H54 (cell line): ENCODE measurements at regions not wholly inside any gene's neighbourhood (a gene's known extent, or its start where the extent isn't known, plus 50 kb on each side); places are given as distances from the start of the nearest gene placed in this dataset.

ENCODE experiments used
- DNase-seq: peaks from one replicate; pipeline ENCODE4 v3.0.0; 2011; ENCODE audit warnings: low spot score, mixed read lengths; ENCODE audit not compliant: insufficient read length
- FAIRE-seq: peaks from 3 replicates; lab custom pipeline; 2011; peaks lifted over from hg19 to GRCh38; lab: Jason Lieb, UNC
- POLR2A ChIP-seq: IDR thresholded peaks from 2 replicates; pipeline ENCODE4 v1.6.1; 2011; ENCODE audit warnings: low read depth, mild to moderate bottlenecking, low read length

GRCh38 chr10:58968389-58968755 is 208.1 kb upstream of the PHYHIPL start:
- DNase-seq, result no peak
- FAIRE-seq, result no peak
- no peak for TF ChIP-seq POLR2A

GRCh38 chr10:58969576-58969975 is 206.9 kb upstream of the PHYHIPL start:
- DNase-seq (no peak), FAIRE-seq (no peak)
- TF ChIP-seq POLR2A, result no peak

- FAIRE-seq, result no peak
- no peak for DNase-seq
- TF ChIP-seq POLR2A, result no peak
Observed at GRCh38 chr10:58970160-58970915, 206.1 kb upstream of the PHYHIPL start.

GRCh38 chr10:58971211-58971610 is 205.2 kb upstream of the PHYHIPL start:
- DNase-seq (no peak), FAIRE-seq (no peak)
- no peak for TF ChIP-seq POLR2A

GRCh38 chr10:58971796-58972491 is 204.5 kb upstream of the PHYHIPL start:
- DNase-seq, result no peak
- FAIRE-seq, result no peak
- no peak for TF ChIP-seq POLR2A

GRCh38 chr10:58972576-58973234 is 203.7 kb upstream of the PHYHIPL start:
- no peak for TF ChIP-seq POLR2A
- no peak for FAIRE-seq

GRCh38 chr10:58973235-58973595 is 203.2 kb upstream of the PHYHIPL start:
- FAIRE-seq, result no peak
- no peak for TF ChIP-seq POLR2A

More at GRCh38 chr10:58972576-58973234, 203.7 kb upstream of the PHYHIPL start:
- no peak for DNase-seq

GRCh38 chr10:58976254-58976653 is 200.2 kb upstream of the PHYHIPL start:
- FAIRE-seq (peak; percentile 23), DNase-seq (no peak)

More at GRCh38 chr10:58973235-58973595, 203.2 kb upstream of the PHYHIPL start:
- DNase-seq, result no peak

GRCh38 chr10:58979711-58980110 is 196.7 kb upstream of the PHYHIPL start:
- no peak for TF ChIP-seq POLR2A
- DNase-seq (no peak), FAIRE-seq (peak; percentile 36)

More at GRCh38 chr10:58976254-58976653, 200.2 kb upstream of the PHYHIPL start:
- TF ChIP-seq POLR2A, result no peak

GRCh38 chr10:58980826-58981415 is 195.5 kb upstream of the PHYHIPL start:
- no peak for DNase-seq
- no peak for TF ChIP-seq POLR2A
- FAIRE-seq, result no peak

- no peak for TF ChIP-seq POLR2A
- DNase-seq (no peak), FAIRE-seq (no peak)
Observed at GRCh38 chr10:58981846-58982245, 194.6 kb upstream of the PHYHIPL start.

GRCh38 chr10:58982470-58983239 is 193.8 kb upstream of the PHYHIPL start:
- DNase-seq (no peak), FAIRE-seq (no peak)
- no peak for TF ChIP-seq POLR2A

- TF ChIP-seq POLR2A, result no peak
- no peak for DNase-seq
- FAIRE-seq, result no peak
Observed at GRCh38 chr10:58985216-58985615, 191.2 kb upstream of the PHYHIPL start.

- FAIRE-seq (no peak), DNase-seq (no peak)
Observed at GRCh38 chr10:58989486-58990039, 186.9 kb upstream of the PHYHIPL start.

More at GRCh38 chr10:58989486-58990039, 186.9 kb upstream of the PHYHIPL start:
- TF ChIP-seq POLR2A, result no peak
